ENCODE measurements at regions not wholly inside any gene's neighbourhood (a gene's known extent, or its start where the extent isn't known, plus 50 kb on each side); places are given as distances from the start of the nearest gene placed in this dataset.

DNA sequence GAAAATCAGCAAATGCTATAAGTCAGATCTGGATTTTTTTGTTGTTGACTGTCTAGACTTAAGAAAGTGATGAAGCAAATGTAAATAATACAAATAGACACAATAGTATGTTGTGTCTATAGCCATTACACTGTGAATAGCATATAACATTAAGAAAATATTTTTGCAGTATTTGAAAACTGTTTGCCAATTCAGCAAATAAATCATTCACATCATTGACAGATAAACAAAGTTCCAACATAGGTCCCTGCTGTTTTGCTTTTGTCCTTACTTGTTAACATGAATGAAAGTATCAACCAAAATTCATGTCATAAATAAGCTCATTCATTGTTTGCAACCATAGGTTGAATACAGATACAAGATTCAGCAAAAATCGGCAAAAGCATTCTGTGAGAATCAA lies 200.5 kb downstream of the KIF20B start:
- no peak overlapping the region for H3K27ac ChIP-seq
- H3K9me3 ChIP-seq = peaks cover 0 to 4% (median 0%) of the 10 kb centered on the region in 12 donors
- no peaks in the 10 kb centered on the region for H3K4me1 ChIP-seq
- 89 to 97% (median 95%) methylated on average over 1 of the region's 1 CpG for WGBS, 4 donors
- no peak overlapping the region for H3K4me3 ChIP-seq
- DNase-seq (no peak), ATAC-seq (no peak)
- H3K36me3 ChIP-seq = no peaks in the 10 kb centered on the region
- intact Hi-C loops (cut with DNase I) = no loop called here
- TF ChIP-seq POLR2A (IDR thresholded peaks at IDR 0.05) = no peak
- TF ChIP-seq, protein P1, sequence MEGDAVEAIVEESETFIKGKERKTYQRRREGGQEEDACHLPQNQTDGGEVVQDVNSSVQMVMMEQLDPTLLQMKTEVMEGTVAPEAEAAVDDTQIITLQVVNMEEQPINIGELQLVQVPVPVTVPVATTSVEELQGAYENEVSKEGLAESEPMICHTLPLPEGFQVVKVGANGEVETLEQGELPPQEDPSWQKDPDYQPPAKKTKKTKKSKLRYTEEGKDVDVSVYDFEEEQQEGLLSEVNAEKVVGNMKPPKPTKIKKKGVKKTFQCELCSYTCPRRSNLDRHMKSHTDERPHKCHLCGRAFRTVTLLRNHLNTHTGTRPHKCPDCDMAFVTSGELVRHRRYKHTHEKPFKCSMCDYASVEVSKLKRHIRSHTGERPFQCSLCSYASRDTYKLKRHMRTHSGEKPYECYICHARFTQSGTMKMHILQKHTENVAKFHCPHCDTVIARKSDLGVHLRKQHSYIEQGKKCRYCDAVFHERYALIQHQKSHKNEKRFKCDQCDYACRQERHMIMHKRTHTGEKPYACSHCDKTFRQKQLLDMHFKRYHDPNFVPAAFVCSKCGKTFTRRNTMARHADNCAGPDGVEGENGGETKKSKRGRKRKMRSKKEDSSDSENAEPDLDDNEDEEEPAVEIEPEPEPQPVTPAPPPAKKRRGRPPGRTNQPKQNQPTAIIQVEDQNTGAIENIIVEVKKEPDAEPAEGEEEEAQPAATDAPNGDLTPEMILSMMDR (IDR thresholded peaks at IDR 0.05) = no peak
- peaks cover 0 to 3% (median 0%) of the 10 kb centered on the region in 9 donors for H3K27me3 ChIP-seq

DNA sequence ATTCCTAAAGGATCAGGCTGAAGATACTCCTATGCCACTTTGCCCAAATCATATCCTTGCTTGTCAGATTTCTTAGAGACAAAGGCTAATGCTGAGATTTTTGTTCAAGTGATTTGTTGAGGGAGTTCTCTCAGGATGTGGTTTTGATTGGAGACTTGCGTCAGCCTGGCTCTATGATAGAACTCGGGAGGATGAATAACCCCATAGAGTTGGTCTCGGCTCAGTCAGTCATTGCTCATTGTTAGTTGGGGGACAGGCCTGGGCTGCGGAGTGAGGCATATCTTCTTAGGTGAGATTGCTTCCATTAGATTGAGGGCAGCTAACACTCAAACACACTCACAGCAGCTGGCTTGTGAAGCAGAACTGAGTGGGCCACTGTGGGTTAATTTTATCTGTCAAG lies 203.4 kb downstream of the KIF20B start:
- Histone ChIP-seq H3K27me3 (no peaks in the 10 kb centered on the region), H3K27ac (no peak overlapping the region), H3K9me3 (peaks cover 0 to 3% (median 0%) of the 10 kb centered on the region in 12 donors), H3K36me3 (no peaks in the 10 kb centered on the region), H3K4me1 (no peaks in the 10 kb centered on the region), H3K4me3 (no peak overlapping the region)
- 79 to 94% (median 85%) methylated on average over 4 of the region's 4 CpGs for WGBS, 4 donors
- no peak for TF ChIP-seq POLR2A (IDR thresholded peaks at IDR 0.05)
- TF ChIP-seq, protein P1 (IDR thresholded peaks at IDR 0.05) = no peak
- intact Hi-C loops (cut with DNase I) = no loop called here
- DNase-seq (no peak), ATAC-seq (no peak)

DNA sequence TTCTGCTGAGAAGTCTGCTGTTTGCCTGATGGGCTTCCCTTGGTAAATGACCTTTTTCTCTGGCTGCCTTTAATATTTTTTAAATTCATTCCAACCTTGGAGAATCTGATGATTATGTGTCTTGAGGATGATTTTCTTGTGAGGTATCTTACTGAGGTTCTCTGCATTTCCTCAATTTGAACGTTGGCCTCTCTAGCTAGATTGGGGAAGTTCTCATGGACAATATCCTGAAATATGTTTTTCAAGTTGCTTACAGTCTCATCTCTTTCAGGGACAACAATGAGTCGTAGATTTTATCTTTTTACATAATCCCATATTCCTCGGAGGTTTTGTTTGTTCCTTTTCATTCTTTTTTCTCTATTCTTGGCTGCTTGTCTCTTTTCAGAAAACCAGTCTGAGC lies 208.4 kb downstream of the KIF20B start:
- intact Hi-C loops (cut with DNase I) = no loop called here
- H3K27ac ChIP-seq = no peak overlapping the region
- H3K27me3 ChIP-seq = peaks cover 0 to 7% (median 0%) of the 10 kb centered on the region in 9 donors
- H3K4me3 ChIP-seq = no peak overlapping the region
- TF ChIP-seq, protein P1 (IDR thresholded peaks at IDR 0.05) = no peak
- TF ChIP-seq POLR2A (IDR thresholded peaks at IDR 0.05) = no peak
- H3K4me1 ChIP-seq = peaks cover 0 to 9% (median 0%) of the 10 kb centered on the region in 12 donors
- WGBS, 4 donors = 43 to 68% (median 56%) methylated on average over 3 of the region's 3 CpGs
- ATAC-seq (no peak), DNase-seq (no peak)
- H3K36me3 ChIP-seq = no peaks in the 10 kb centered on the region
- H3K9me3 ChIP-seq = peaks cover 0 to 3% (median 0%) of the 10 kb centered on the region in 12 donors

DNA sequence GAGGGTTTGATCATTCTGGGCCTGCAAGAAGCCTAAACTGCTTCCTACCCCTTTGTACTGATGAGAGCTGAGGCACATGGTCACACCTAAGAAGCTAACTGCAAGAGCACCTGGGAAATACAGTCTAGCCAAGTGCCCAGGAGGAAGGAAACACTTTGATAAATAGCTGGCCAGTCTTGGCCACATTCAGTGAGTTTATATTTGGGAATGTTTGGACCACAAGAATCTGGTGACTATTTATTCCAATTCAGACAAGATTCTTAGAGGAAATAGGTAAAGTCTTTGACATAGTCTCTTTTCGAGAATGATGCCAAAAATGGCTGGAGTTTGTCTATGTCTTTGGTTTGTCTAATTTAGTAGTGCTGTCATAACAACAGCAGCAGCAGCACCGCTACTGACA lies 213.6 kb downstream of the KIF20B start:
- TF ChIP-seq POLR2A (IDR thresholded peaks at IDR 0.05) = no peak
- TF ChIP-seq, protein P1 (IDR thresholded peaks at IDR 0.05) = no peak
- H3K9me3 ChIP-seq = no peaks in the 10 kb centered on the region

More for the DNA sequence above, 213.6 kb downstream of the KIF20B start:
- ATAC-seq (no peak), DNase-seq (no peak)
- no peak overlapping the region for H3K27ac ChIP-seq
- H3K27me3 ChIP-seq = peaks cover 0 to 7% (median 0%) of the 10 kb centered on the region in 9 donors
- intact Hi-C loops (cut with DNase I) = no loop called here
- 75 to 82% (median 79%) methylated on average over 2 of the region's 2 CpGs for WGBS, 4 donors
- H3K36me3 ChIP-seq = no peaks in the 10 kb centered on the region
- peaks cover 0 to 7% (median 0%) of the 10 kb centered on the region in 12 donors for H3K4me1 ChIP-seq
- no peak overlapping the region for H3K4me3 ChIP-seq

All from heart left ventricle (tissue), 16 donors.